ENCODE measurements at regions not wholly inside any gene's neighbourhood (a gene's known extent, or its start where the extent isn't known, plus 50 kb on each side); places are given as distances from the start of the nearest gene placed in this dataset.

- 94% methylated on average over 5 of the region's 5 CpGs for WGBS (ENCODE audit: insufficient coverage)
- no peak for TF ChIP-seq CTCF (IDR thresholded peaks at IDR 0.05)
- no peak for TF ChIP-seq EZH2 (IDR thresholded peaks at IDR 0.05; ENCODE audit: borderline replicate concordance, insufficient read depth, low read depth, low read length, poor library complexity, severe bottlenecking)
- CTCF ChIA-PET, result no interaction called here
These were observed 308.6 kb upstream of the FZD8 start for GRCh38 chr10:35950701-35951100.

GRCh38 chr10:35950226-35950625 is 308.1 kb upstream of the FZD8 start:
- intact Hi-C loops (cut with micrococcal nuclease), result no loop called here
- Mint-ChIP-seq H3K27me3 (no peaks in the 10 kb centered on the region), H3K4me3 (no peak overlapping the region), H3K4me1 (no peaks in the 10 kb centered on the region), H3K27ac (no peak overlapping the region), H3K9me3 (ENCODE audit: insufficient read depth) (no peaks in the 10 kb centered on the region)
- H3K4me1 ChIP-seq (ENCODE audit: control insufficient read depth in 2 of 2, insufficient read depth in 2 of 2, low read length in 2 of 2), result no peaks in the 10 kb centered on the region
- H3K4me2 ChIP-seq (replicated peaks; ENCODE audit: low read depth, low read length, poor library complexity, severe bottlenecking), result no peak overlapping the region
- H2AFZ ChIP-seq (ENCODE audit: insufficient read depth, low read depth, low read length, poor library complexity, severe bottlenecking), result no peak overlapping the region
- TF ChIP-seq CTCF (IDR thresholded peaks at IDR 0.05), result no peak
- DNase-seq (no peak), ATAC-seq (ENCODE audit: low read depth) (no peak)
- no peaks in the 10 kb centered on the region for H3K27me3 ChIP-seq (replicated peaks in 1 of 4; ENCODE audit: control extremely low read depth in 1 of 4, control insufficient read depth in 3 of 4, insufficient read depth in 4 of 4, low read length in 3 of 4)
- no peaks in the 10 kb centered on the region for H3K36me3 ChIP-seq (replicated peaks in 1 of 2; ENCODE audit: control extremely low read depth in 1 of 2, control insufficient read depth in 1 of 2, extremely low read depth in 1 of 2, insufficient read depth in 2 of 2, low read length in 1 of 2)
- no peak overlapping the region for H3K9ac ChIP-seq (ENCODE audit: low read length)
- H3K4me3 ChIP-seq (ENCODE audit: control extremely low read depth in 1 of 5, extremely low read depth in 1 of 5, insufficient read depth in 1 of 5, low read depth in 2 of 5, low read length in 4 of 5), result no peak overlapping the region
- 94% methylated on average over 5 of the region's 8 CpGs for WGBS (ENCODE audit: insufficient coverage)
- H3K9me3 ChIP-seq (ENCODE audit: control extremely low read depth in 1 of 3, control insufficient read depth in 2 of 3, insufficient read depth in 1 of 3, low read length in 2 of 3), result no peaks in the 10 kb centered on the region
- POLR2A ChIA-PET, result no interaction called here
- no peak overlapping the region for H3K27ac ChIP-seq (ENCODE audit: low read length in 2 of 2)
- CTCF ChIA-PET, result no interaction called here
- H4K20me1 ChIP-seq (ENCODE audit: control insufficient read depth, insufficient read depth, low read length, poor library complexity, severe bottlenecking), result no peaks in the 10 kb centered on the region
- H3K79me2 ChIP-seq (ENCODE audit: control insufficient read depth, insufficient read depth, low read length), result no peaks in the 10 kb centered on the region

More at GRCh38 chr10:35950701-35951100, 308.6 kb upstream of the FZD8 start:
- H3K4me2 ChIP-seq (replicated peaks; ENCODE audit: low read depth, low read length, poor library complexity, severe bottlenecking), result no peak overlapping the region
- POLR2A ChIA-PET, result no interaction called here
- no peak overlapping the region for H2AFZ ChIP-seq (ENCODE audit: insufficient read depth, low read depth, low read length, poor library complexity, severe bottlenecking)
- Mint-ChIP-seq H3K9me3 (ENCODE audit: insufficient read depth) (no peaks in the 10 kb centered on the region), H3K4me3 (no peak overlapping the region), H3K4me1 (no peaks in the 10 kb centered on the region), H3K27ac (no peak overlapping the region), H3K27me3 (no peaks in the 10 kb centered on the region)
- H3K4me3 ChIP-seq (ENCODE audit: control extremely low read depth in 1 of 5, extremely low read depth in 1 of 5, insufficient read depth in 1 of 5, low read depth in 2 of 5, low read length in 4 of 5), result no peak overlapping the region
- H3K27me3 ChIP-seq (replicated peaks in 1 of 4; ENCODE audit: control extremely low read depth in 1 of 4, control insufficient read depth in 3 of 4, insufficient read depth in 4 of 4, low read length in 3 of 4), result no peaks in the 10 kb centered on the region
- no peaks in the 10 kb centered on the region for H4K20me1 ChIP-seq (ENCODE audit: control insufficient read depth, insufficient read depth, low read length, poor library complexity, severe bottlenecking)
- H3K79me2 ChIP-seq (ENCODE audit: control insufficient read depth, insufficient read depth, low read length), result no peaks in the 10 kb centered on the region
- H3K9me3 ChIP-seq (ENCODE audit: control extremely low read depth in 1 of 3, control insufficient read depth in 2 of 3, insufficient read depth in 1 of 3, low read length in 2 of 3), result no peaks in the 10 kb centered on the region
- ATAC-seq (ENCODE audit: low read depth) (no peak), DNase-seq (no peak)
- H3K36me3 ChIP-seq (replicated peaks in 1 of 2; ENCODE audit: control extremely low read depth in 1 of 2, control insufficient read depth in 1 of 2, extremely low read depth in 1 of 2, insufficient read depth in 2 of 2, low read length in 1 of 2), result no peaks in the 10 kb centered on the region
- no peak overlapping the region for H3K9ac ChIP-seq (ENCODE audit: low read length)
- no peak overlapping the region for H3K27ac ChIP-seq (ENCODE audit: low read length in 2 of 2)
- H3K4me1 ChIP-seq (ENCODE audit: control insufficient read depth in 2 of 2, insufficient read depth in 2 of 2, low read length in 2 of 2), result no peaks in the 10 kb centered on the region
- intact Hi-C loops (cut with micrococcal nuclease), result no loop called here

Measured in B cell (primary cell).